Cardiac muscle cell (in vitro differentiated cells and primary cell): ENCODE measurements at regions not wholly inside any gene's neighbourhood (a gene's known extent, or its start where the extent isn't known, plus 50 kb on each side); places are given as distances from the start of the nearest gene placed in this dataset.

Experiments
- DNase-seq, 2 donors: peaks; one replicate each; pipeline versions ENCODE4 v3.0.0 to v3.0.0-alpha.2; 2010 to 2017; ENCODE audit warnings: low read depth in 1 of 2, low spot score in 1 of 2
- H3K27ac ChIP-seq: fragments of 200-600 bp; sonication (generic); 2 replicates; pipeline ENCODE4 v1.5.1; 2016
- H3K27me3 ChIP-seq: fragments of 200-600 bp; sonication (generic); 2 replicates; pipeline ENCODE4 v1.6.0; 2016; ENCODE audit warnings: control low read depth
- H3K36me3 ChIP-seq: fragments of 200-600 bp; sonication (generic); 2 replicates; pipeline ENCODE4 v1.5.1; 2016; ENCODE audit warnings: control low read depth
- H3K4me1 ChIP-seq: fragments of 200-600 bp; sonication (generic); 2 replicates; pipeline ENCODE4 v1.8.1; 2017; ENCODE audit warnings: low read depth, mild to moderate bottlenecking, mixed run types
- H3K4me3 ChIP-seq: fragments of 200-600 bp; sonication (generic); 2 replicates; pipeline ENCODE4 v1.5.1; 2016; ENCODE audit warnings: mild to moderate bottlenecking
- H3K9me3 ChIP-seq: fragments of 200-600 bp; sonication (generic); 2 replicates; pipeline ENCODE4 v1.5.1; 2017; ENCODE audit warnings: low read depth, mild to moderate bottlenecking, control low read depth
- TF ChIP-seq, protein P1 (sequence below): IDR thresholded peaks from 2 replicates; pipeline ENCODE4 v1.5.1; 2012; ENCODE audit warnings: low read depth, mild to moderate bottlenecking, low read length

DNA sequence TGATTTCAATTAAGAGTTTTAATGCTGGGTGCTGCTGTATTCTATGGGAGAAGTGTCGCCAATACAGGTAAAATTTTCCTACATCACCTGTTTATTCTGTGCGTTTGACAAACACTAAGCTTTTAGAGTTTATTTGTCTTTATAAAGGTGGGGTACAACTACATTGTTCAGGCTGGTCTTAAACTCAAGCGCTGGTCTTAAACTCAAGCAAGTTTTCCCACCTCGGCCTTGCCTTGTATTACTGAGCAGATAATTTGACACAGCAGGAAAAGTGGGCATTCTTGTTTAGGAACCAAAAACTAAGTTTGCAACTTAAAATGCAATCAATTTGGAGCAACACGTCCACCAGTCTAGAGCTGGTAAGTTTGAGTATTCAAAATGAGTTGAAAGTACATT, 112.9 kb upstream of the BTN3A2 start:
- Histone ChIP-seq H3K36me3 (no peaks in the 10 kb centered on the region), H3K9me3 (no peaks in the 10 kb centered on the region), H3K4me3 (peak overlapping the region; percentile 57), H3K27ac (peak overlapping the region; percentile 37), H3K4me1 (peaks cover 3% of the 10 kb centered on the region), H3K27me3 (no peaks in the 10 kb centered on the region)
- no peak for DNase-seq
- TF ChIP-seq, protein P1, sequence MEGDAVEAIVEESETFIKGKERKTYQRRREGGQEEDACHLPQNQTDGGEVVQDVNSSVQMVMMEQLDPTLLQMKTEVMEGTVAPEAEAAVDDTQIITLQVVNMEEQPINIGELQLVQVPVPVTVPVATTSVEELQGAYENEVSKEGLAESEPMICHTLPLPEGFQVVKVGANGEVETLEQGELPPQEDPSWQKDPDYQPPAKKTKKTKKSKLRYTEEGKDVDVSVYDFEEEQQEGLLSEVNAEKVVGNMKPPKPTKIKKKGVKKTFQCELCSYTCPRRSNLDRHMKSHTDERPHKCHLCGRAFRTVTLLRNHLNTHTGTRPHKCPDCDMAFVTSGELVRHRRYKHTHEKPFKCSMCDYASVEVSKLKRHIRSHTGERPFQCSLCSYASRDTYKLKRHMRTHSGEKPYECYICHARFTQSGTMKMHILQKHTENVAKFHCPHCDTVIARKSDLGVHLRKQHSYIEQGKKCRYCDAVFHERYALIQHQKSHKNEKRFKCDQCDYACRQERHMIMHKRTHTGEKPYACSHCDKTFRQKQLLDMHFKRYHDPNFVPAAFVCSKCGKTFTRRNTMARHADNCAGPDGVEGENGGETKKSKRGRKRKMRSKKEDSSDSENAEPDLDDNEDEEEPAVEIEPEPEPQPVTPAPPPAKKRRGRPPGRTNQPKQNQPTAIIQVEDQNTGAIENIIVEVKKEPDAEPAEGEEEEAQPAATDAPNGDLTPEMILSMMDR = no peak

GRCh38 chr6:26254724-26255123, 110.3 kb upstream of the BTN3A2 start:
- Histone ChIP-seq H3K36me3 (no peaks in the 10 kb centered on the region), H3K4me1 (peaks cover 11% of the 10 kb centered on the region), H3K27ac (no peak overlapping the region), H3K4me3 (no peak overlapping the region), H3K27me3 (no peaks in the 10 kb centered on the region), H3K9me3 (no peaks in the 10 kb centered on the region)
- TF ChIP-seq, protein P1 = no peak
- DNase-seq = no peak

DNA sequence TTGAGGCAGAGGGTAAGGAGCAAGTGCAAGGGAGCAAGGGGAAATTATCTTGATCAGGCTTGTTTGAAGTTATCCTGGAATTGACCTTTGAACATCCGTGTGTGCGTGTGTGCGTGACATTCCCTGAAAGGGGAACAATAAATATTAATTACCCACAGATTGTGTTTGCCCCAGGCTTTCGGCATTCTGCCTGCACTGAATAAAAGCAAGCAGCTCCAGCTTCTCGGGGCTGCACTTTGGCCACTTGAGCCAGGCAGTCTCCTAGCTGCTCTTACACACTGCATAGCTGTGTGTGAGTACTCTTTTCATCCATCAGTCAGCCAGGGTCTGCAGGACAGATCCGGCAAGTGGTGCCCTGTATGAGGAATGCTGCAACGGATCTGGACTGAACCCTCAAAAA, 107.7 kb upstream of the BTN3A2 start:
- H3K27me3 ChIP-seq = no peaks in the 10 kb centered on the region
- H3K27ac ChIP-seq = peak overlapping the region; percentile 47
- H3K36me3 ChIP-seq = no peaks in the 10 kb centered on the region
- DNase-seq = peak in 1 of 2 donors; percentile 56
- no peaks in the 10 kb centered on the region for H3K9me3 ChIP-seq
- peaks cover 11% of the 10 kb centered on the region for H3K4me1 ChIP-seq
- TF ChIP-seq, protein P1 = no peak
- H3K4me3 ChIP-seq = no peak overlapping the region

- Histone ChIP-seq H3K27me3 (no peaks in the 10 kb centered on the region), H3K4me3 (no peak overlapping the region), H3K4me1 (peaks cover 11% of the 10 kb centered on the region), H3K27ac (no peak overlapping the region), H3K36me3 (no peaks in the 10 kb centered on the region), H3K9me3 (no peaks in the 10 kb centered on the region)
- TF ChIP-seq, protein P1 = no peak
- DNase-seq = peak in 1 of 2 donors; percentile 8
Measured at GRCh38 chr6:26258212-26258977, 106.6 kb upstream of the BTN3A2 start.

DNA sequence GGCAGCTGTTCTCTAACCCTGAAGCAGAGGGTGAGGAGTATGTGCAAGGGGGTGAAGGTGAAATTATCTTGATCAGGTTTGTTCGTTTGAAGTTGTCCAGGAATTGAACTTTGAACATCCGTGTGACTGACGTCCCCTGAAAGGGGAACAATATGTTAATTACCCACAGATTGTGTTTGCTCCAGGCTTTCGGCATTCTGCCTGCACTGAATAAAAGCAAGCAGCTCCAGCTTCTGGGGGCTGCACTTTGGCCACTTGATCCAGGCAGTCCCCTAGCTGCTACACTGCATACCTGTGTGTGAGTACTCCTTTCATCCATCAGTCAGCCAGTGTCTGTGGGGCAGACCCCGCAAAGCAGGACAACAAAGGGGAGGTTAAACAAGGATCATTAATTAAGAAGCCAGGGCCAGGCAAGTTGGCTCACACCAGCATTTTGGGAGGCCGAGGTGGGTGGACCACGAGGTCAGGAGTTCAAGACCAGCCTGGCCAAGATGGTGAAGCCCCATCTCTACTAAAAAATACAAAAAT, 104.8 kb upstream of the BTN3A2 start:
- Histone ChIP-seq H3K4me1 (peaks cover 11% of the 10 kb centered on the region), H3K9me3 (no peaks in the 10 kb centered on the region), H3K4me3 (no peak overlapping the region), H3K36me3 (no peaks in the 10 kb centered on the region), H3K27me3 (no peaks in the 10 kb centered on the region), H3K27ac (no peak overlapping the region)
- no peak for DNase-seq
- TF ChIP-seq, protein P1 = no peak
